Ammon's horn (tissue), 1 donor: ENCODE measurements at regions not wholly inside any gene's neighbourhood (a gene's known extent, or its start where the extent isn't known, plus 50 kb on each side); places are given as distances from the start of the nearest gene placed in this dataset.
"Not testable (repeated sequence)": the region's sequence is repeated elsewhere in the genome, so short reads cannot be mapped to it uniquely, and the experiment has no call there.

Experiments
- DNase-seq: peaks from one replicate; pipeline ENCODE4 v3.0.0-alpha.2; 2016; ENCODE audit warnings: low spot score

- DNase-seq = no peak
Measured at GRCh38 chr1:198934426-198934825, 295.6 kb downstream of the PTPRC start.

- DNase-seq = no peak
Measured at GRCh38 chr1:198934901-198935305, 296.1 kb downstream of the PTPRC start.

GRCh38 chr1:198935306-198935921 lies 296.6 kb downstream of the PTPRC start:
- DNase-seq = peak; percentile 82

- DNase-seq = peak; percentile 32
Measured at GRCh38 chr1:198936371-198937083, 297.7 kb downstream of the PTPRC start.

DNA sequence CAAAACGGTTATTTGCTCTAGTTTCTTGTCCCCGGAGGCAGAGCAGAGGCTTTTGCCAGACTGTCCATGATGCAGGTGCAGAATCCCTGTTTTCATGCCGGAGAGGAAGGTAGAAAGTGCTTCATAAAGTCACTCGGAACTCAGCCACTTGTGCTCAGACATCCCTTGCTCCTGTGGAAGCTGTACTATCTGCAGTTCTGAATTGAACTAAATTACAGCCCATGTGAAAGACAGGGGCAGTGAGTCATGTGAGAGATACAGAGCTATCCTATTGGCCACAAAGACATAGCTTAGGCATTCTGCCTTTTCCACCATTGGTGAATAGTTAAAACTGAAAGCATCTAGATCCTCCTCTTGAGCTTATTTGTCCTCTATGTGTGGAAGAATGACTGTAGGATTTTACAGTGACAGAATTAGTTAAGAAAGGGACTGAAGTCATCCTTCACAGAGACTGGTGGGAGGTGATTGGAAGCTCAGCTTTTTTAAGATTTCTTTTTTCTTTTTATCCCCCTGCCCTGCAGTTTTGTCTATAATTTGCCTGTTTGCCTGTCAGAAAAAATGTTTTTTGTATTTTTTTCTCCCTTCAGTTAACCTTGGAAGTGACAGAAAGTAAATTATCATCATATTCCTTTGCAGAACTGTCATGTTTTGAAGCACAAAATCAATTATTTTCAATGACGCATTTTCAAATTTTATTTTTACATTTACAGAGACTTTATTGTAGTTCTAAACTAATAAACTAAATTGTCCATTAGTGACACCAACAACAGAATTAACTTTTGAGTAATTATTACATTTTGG lies 298.6 kb downstream of the PTPRC start:
- DNase-seq = peak; percentile 97

DNA sequence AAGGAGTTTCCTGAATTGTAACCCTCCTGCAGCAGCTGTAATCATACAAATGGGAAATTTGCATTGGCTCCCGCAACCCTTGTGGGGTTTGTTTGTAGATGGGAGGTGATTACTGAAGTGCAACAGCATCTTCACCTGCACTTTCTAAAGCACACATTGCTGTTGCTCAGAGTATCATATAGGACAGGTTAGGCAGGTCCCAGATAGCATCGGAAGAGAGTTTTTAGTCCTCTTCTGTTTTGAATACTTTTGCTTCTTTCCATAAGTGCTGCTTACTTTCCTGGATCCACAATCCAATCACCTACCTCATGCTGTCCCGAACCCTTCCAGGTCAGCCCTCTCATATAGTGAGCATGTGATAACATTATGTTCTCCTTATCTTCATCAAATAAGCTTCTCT lies 300.4 kb downstream of the PTPRC start:
- no peak for DNase-seq

GRCh38 chr1:198939956-198940355 lies 301.1 kb downstream of the PTPRC start:
- no peak for DNase-seq

GRCh38 chr1:198942466-198942865 lies 303.6 kb downstream of the PTPRC start:
- no peak for DNase-seq

DNA sequence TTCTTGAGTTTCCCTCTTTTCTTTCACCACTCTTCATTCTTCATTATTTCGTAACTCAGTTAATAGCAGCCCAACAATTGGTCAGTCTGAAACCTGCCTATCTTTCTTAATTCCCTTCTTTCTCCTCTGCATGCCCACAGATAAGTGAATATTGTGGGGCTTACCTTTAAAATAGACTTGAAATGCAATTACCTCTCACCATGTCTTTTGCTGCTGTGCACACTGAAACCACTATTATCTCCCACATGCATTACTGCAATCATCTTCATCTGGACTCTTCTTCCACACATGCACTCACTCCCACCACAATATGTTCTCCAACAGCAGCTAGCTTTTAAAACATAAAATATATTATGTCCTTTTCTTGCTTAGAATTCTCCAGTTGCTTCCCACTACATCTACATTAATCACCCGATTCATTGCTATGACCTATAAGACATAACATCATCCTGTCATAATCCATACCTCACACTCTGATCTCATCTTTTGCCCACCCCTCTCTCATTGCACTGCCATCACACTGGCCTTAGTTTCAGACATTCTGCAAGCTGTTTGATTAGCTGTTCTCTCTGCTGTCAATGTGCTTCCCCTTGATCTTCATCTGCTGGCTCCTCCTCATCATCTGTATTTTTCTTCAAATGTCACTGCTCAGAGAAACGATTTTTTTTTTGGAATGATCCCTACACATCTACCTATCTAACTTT lies 304.8 kb downstream of the PTPRC start:
- DNase-seq = peak; percentile 14

DNA sequence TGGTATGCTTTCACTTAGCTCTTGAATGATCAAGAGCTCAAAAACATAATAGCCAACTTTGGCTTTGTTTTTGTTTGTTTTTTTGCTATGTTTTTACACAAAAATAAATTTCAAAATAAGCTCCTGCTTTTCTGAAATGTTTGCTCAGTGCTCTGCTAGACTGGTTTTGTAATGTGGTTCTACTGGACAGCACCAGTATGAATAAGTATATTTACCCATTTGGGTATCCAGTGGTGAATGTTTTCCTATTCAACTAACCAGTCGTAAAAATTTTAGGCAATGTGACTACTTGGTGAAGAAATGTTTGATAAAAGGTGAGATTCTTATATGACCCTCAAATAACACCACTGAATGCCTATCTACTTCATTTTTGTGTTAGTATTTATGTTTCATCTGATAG lies 308.6 kb downstream of the PTPRC start:
- no peak for DNase-seq

DNA sequence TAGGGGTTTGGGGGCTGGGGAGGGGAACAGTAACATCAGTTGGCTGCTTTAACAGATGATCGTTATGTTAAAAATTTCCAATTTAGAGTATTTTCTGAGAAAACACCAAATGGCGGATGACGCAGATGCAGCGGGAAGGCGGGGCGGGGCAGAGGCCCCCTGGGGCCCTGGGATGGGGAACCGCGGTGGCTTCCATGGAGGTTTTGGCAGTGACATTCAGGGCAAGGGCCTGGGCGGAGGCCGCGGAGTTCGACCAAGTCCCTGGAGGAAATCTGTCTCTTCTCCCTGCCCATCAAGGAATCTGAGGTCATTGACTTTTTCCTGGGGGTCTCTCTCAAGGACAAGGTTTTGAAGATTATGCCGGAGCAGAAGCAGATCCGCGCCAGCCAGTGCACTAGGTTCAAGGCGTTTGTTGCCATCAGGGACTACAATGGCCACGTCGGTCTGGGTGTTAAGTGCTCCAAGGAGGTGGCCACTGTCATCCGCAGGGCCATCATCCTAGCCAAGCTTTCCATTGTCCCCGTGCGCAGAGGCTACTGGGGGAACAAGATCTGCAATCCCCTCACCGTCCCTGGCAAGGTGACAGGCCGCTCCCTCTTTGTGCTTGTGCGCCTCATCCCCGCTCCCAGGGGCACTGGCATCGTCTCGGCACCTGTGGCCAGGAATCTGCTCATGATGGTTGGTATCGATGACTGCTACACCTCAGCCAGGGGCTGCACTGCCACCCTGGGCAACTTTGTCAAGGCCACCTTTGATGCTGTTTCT lies 310.2 kb downstream of the PTPRC start:
- no peak for DNase-seq

- DNase-seq = no peak
Measured at GRCh38 chr1:198950036-198950435, 311.2 kb downstream of the PTPRC start.

GRCh38 chr1:198955085-198955484 lies 316.2 kb downstream of the PTPRC start:
- DNase-seq = no peak

- no peak for DNase-seq
Measured at GRCh38 chr1:198957044-198957443, 318.2 kb downstream of the PTPRC start.

DNA sequence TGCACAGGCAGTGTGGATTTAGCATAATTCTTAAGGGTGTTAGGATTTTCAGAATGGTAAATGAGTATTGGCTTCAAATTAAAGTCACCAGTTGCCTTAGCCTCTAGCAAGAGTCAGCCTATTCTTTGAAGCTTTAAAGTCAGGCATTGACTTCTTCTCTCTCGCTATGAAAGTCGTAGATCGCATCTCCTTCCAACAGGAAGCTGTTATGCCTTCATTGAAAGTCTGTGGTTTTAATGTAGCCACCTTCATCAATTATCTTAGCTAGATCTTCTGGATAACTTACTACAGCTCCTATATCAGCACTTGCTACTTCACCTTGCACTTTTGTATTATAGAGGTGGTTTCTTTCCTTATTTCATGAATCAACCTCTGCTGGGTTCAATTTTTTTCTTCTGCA lies 320.2 kb downstream of the PTPRC start:
- no peak for DNase-seq

DNA sequence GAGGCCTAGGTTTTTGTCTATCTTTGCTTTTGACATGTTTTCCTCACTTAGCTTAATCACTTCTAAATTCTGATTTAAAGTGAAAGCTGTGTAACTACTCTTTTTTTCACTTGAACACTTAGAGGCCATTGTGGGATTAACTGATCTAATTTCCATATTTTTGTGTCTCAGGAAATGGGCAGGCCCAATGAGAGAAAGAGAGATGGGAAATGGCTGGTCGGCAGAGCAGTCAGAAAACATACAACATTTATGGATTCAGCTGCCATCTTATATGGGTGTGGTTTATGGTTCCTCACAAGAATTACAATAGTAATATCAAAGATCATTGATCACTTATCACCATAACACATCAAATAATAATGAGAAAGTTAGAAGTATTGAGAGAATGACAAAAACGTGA lies 320.8 kb downstream of the PTPRC start:
- DNase-seq = no peak

- not testable (repeated sequence) for DNase-seq
Measured at GRCh38 chr1:198963796-198964195, 325.0 kb downstream of the PTPRC start.

DNA sequence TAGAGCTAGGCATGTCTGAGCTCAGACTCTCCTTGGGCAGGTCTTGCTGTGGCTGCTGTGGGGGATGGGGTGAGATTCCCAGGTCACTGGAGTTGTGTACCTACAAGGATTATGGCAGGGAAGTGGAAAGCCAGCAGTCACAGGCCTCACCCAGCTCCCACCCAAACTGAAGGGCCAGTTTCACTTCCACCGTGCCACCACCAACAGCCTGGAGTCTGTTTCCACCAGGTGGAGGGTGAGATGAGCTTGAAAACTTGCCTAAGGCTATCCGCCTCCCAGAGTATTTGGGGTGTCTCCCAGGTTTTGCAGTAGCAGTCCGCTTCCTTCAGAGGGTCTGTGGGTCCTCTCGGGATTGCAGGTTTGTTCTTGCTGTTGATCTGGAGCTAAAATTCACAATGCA lies 327.7 kb downstream of the PTPRC start:
- DNase-seq = no peak

- no peak for DNase-seq
Measured at GRCh38 chr1:198967566-198967965, 328.7 kb downstream of the PTPRC start.

GRCh38 chr1:198968866-198969265 lies 330.0 kb downstream of the PTPRC start:
- no peak for DNase-seq

GRCh38 chr1:198969981-198970380 lies 331.1 kb downstream of the PTPRC start:
- no peak for DNase-seq

DNA sequence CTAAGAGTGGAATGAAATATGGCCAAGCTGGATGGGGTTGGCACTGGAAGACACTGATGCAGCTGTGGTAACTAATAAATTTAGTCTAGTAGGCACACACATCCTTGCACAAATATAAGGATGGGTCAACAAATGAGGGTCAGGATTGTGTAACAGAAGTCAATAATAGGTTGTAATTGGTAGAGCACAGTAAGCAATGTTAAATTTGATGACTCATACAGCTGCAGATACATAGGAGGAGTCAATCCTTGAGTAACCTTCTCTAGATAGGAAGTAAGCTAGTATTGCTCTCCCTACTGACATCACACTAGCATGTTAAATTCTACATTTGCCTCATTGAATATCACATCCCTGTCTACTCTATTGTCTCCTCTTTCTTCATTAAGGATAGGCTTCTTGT lies 332.1 kb downstream of the PTPRC start:
- DNase-seq = no peak
